ENCODE measurements at regions not wholly inside any gene's neighbourhood (a gene's known extent, or its start where the extent isn't known, plus 50 kb on each side); places are given as distances from the start of the nearest gene placed in this dataset.
"Not testable (repeated sequence)": the region's sequence is repeated elsewhere in the genome, so short reads cannot be mapped to it uniquely, and the experiment has no call there.

DNA sequence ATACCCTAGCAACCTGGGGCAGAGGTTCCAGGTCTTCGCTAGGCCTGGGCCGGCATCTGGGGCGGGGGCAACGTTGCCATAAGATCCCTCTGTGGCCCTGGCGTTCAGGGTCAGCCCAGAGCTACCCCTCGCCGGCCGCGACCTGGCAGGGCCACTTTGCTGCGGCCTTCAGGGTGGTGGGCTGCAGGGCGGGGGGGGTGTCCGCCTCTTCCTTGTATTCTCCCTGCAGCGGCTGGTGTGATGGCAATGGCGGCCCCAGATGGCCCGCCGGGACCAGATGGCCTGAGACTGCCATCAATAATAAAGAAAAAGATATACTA, 539.2 kb upstream of the POT1 start:
- no peak for DNase-seq (ENCODE audit: low spot score)

DNA sequence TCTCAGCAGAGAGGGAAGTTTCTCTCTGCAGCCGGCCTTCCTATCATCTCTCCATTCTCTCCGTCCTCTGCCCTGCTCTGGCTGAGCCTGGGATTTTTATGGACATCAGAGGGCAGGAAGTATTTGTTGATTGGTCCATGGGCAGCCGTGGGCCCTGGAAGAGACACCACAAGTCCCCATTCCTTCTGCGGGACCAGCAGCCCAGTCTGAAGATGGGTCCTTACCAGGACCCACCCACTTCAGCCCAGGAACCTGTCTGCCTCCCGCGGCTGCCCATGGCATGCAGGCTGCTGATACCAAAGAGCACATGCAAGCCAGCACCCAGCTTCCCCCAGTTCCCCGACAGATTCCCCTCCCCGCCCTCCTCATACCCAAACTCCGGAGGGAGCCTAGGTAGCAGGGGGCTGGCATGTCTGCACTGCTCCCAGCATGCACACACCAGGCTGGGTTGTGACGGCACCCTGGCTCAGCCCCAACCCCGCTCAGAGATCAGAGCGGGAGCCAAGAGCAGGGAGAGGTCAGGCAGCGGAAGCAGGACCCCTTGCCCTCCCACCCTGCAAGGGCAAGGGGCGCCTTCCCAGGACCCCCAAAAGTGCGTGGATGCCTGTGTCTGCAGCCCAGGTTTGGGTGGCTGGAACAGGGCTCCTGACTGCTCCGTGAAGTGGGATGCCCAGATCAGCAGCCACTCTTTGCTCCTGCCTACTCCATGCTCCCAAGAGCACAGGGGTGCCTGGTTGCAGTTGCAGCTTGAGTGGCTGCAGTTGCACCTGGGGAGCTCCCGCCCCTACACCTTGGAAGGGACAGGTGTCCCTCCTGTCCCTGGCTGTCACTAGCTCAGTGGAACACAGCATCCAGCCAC, 538.6 kb upstream of the POT1 start:
- no peak for DNase-seq (ENCODE audit: low spot score)

DNA sequence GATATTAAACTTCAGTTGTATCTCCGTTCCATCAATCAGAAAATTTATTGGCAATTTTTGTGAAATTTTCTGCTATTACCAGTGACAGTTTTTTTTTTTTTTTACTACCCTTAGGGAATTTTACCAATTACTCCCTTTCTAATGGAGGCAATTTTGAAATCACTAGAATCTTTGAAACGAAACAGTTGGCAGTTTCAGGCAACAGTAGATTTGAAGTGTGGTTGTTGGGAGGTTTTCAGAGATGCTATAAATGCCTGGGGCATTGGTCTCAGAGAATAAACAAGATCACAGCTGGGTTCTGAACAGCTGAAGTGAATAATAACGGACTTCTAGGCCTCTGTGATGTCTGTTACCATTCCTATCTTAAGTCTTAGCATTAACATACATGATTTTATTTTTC, 535.9 kb upstream of the POT1 start:
- DNase-seq (ENCODE audit: low spot score) = no peak

DNA sequence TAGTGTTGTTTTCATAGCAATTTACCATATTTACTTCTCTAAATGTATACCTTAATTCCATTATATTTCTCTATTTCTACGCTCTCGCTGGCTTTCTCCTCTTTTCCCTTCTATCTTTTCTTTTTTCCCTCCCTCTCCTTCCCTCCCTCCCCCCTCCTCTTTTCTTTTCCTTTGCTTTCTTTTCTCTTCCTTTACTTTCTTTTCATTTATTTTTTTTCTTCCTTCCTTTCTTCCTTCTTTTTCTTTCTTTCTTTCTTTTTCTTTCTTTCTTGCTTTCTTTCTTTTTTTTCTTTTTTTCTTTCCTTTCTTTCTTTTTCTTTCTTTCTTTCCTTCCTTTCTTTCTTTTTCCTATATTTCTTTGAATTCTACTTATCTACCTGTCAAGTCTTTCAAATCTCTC, 533.0 kb upstream of the POT1 start:
- no peak for DNase-seq (ENCODE audit: low spot score)

DNA sequence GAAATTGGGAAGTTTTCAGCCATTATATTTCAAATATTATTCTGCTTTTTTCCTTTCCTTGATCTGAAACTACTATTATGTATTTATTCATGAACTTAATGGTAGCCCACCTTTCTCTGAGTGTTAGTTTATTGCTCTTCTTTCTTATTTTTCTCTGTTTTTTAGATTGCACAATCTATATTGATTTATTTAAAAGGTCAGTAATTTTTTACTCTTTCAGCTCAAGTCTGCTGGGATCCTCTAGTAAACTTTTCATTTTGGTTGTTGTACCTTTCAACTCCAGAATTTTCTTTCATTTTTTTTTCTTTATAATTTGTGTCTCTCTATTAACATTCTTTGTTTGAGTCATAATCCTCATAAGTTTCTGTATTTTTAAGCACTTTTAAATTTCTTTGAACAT, 529.4 kb upstream of the POT1 start:
- no peak for DNase-seq (ENCODE audit: low spot score)

DNA sequence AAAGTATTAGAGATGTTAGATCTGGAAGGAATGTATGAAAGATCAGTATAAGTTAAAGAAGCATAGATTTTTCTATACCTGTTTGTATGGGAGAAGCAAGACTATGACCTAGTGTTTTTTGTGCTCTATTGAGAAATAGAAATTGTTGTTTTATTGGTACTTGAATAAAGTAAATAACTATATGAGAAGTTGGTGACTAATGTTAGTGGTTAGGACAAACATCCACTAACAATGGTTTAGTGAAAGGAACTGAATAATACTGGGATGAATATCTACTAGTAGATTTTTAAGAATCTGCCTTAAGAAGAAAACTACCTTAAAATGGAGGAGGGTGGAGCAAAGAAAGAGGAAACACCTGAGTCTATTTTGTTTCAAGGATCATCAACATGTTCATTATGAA, 521.1 kb upstream of the POT1 start:
- DNase-seq (ENCODE audit: low spot score) = peak; percentile 9

DNA sequence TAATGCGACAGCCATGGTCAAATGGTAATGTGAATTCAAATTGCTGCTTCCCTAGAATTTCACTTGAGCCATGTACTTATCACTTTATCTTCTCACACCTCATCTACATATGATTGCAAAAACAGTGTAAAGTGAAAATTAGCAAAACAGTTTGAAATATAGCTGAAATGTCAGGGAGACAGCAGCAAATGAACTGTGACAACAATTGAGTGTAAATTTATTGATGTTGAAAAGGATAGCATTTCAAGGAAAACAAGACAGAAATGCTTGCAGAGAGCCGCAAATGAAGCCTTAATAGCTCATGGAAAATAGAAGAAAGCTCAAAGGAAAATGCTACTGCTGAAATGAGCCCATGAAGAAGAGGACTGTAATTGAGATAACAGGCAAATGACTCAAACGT, 516.2 kb upstream of the POT1 start:
- no peak for DNase-seq (ENCODE audit: low spot score)

DNA sequence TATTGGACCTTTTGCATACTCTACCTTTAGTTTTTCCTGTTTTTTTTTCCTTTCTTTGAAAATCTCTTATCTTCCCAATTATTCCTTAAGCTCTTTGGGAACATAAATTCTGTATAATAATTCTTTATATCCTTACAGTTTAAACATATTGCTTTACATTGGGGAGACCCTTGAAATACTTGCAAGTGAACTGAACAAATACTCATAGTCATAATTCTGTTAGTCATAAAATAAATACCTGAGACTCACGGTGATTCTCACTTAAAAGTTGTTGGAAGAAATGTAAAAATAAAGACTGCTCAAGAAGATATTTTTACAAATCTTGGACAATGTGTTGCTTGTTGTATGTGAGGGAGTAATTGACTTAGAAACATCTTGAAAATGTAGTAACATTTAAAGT, 515.2 kb upstream of the POT1 start:
- DNase-seq (ENCODE audit: low spot score) = no peak

DNA sequence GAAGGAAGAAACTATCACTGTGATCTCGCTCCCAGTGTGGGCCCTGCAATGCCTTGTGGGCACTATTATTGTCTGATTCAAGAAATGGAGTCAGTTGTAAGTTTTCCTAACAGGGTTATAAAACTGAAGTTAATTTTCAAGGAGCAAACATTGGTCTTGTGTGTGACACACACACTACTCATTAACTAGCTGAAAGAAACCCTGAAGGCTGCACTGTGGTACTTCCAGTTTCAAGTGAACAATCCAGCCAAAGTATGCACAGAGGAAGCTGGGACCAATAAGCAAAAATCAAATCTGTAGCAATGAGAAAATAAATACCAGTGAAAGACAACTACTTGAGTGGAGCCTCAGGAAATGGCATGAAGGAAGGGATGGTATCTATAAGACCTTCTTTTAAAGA, 506.6 kb upstream of the POT1 start:
- no peak for DNase-seq (ENCODE audit: low spot score)

DNA sequence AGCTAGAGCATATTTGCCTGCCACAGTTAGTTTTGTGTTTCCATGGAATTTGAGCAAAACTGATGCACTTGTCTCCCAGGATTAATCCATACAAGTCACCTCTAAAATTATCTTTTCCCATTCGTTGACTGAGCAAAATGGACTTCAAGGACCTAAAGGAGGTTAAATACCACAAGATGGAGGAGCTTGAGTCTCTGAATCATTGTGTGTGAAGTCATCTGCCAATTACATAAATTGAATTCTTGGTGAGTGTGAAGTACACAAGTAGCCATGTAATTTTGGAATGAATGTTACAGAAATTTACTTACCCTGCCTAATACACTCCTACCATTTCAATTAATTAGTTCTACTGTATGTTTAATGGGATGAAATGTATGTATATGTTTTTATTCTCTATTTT, 501.7 kb upstream of the POT1 start:
- DNase-seq (ENCODE audit: low spot score) = no peak

DNA sequence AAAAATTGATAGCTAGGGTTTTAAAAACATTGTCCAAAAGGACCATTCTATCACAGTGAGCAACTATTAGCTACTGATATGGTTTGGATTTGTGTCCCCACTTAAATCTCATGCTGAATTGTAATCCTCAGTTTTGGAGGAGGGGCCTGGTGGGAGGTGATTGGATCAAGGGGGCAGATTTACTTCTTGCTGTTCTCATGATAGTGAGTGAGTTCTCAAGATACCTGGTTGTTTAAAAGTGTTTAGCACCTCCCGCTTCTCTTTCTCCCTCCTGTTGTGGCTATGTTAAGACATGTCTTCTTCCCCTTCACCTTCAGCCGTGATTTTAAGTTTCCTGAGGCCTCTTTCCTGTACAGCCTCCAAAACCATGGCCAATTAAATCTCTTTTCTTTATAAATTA, 500.4 kb upstream of the POT1 start:
- DNase-seq (ENCODE audit: low spot score) = no peak

DNA sequence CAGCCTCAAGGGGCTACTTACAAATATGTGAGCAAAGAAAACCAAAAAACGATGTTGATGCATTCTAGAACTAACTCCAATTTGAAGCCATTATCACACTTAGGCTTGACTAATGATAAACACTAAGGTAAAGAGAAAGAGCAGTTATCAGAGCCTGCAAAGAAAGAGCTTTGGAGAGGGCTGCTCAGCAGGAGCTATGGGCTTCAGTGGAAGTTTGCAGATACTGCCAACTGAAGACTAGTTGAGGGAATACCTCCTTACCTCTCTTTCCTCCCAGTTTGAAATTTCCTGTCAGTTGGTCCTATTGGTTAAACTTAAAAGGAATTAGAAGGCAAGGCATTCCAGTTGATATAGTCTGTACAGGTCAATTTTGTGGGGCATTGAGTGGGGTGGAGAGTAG, 498.1 kb upstream of the POT1 start:
- no peak for DNase-seq (ENCODE audit: low spot score)

DNA sequence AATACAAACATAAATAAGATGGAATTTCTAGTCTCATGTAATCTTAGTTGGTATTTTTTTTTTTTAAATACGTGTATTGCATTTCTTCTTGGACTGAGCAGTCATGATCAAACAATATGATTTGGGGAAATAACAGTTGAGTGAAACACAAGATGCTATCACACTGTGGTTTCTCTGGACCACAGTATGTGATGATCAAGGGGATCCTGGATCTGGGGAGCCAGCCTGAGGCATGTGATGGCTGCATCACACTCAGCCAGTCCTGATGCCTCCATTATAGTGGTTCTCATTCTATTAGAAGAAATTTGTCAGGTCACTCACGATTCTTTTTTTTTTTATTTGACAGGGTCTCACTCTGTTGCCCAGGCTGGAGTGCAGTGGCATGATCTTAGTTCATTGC, 495.9 kb upstream of the POT1 start:
- DNase-seq (ENCODE audit: low spot score) = no peak

DNA sequence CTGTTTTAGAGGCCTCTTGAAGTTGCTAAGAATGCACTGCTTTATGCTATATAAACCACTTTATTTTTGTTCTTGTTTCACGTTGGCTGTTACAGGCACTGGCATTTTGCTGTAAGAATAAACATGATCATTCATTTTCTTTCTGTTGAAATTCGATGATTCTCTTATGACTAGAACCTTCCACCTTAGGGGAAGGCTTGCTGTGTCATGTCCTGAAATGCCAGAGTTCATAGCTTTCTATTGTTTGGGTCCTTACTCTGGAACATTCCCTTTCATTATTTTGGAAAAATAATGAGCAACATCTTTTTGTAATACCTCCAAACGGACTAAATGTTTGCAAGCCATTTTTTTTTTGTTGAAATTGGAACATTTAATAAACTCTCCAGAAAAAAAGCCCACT, 495.1 kb upstream of the POT1 start:
- no peak for DNase-seq (ENCODE audit: low spot score)

DNA sequence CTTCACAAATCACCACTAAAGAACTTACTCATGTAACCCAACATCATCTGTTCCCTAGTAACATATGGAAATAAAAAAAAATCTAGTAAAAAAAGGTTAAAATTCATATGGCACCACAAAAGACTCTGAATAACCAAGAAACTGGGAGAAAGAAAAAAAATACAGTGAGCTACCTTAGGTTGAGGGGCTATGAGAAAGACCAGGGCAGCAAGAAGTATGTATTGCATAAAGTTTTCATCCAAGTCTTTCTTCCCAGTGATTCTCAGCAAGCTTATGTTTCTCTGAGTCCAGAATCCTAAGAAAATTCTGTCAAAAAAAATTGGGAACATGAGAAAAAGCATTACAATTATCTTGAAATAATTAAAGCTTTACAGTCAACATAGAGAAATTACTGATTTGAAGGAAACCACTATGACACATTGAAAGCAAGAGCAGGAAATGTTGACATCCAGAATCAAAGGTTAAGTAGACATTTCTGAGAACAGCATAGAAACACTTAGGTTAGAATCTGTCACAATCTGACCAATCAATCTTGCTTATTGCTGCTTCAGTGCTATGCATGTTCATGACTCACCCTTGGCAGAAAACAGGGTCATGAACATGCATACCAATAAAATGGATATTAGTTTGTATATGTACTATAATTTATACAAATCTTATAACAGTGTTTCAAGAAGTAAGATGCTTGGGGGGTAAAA, 494.0 kb upstream of the POT1 start:
- DNase-seq (ENCODE audit: low spot score) = peak; percentile 19

DNA sequence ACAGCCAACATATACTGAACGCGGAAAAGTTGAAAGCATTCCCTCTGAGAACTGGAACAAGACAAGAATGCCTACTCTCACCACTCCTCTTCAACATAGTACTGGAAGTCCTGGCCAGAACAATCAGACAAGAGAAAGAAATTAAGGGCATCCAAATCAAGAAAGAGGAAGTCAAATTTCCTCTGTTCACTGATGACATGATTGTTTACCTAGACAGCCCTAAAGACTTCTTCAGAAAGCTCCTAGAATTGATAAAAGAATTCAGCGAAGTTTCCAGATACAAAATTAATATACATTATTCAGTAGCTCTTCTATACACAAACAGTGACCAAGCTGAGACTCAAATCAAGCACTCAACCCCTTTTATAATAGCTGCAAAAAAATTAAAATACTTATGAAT, 491.8 kb upstream of the POT1 start:
- not testable (repeated sequence) for DNase-seq (ENCODE audit: low spot score)

DNA sequence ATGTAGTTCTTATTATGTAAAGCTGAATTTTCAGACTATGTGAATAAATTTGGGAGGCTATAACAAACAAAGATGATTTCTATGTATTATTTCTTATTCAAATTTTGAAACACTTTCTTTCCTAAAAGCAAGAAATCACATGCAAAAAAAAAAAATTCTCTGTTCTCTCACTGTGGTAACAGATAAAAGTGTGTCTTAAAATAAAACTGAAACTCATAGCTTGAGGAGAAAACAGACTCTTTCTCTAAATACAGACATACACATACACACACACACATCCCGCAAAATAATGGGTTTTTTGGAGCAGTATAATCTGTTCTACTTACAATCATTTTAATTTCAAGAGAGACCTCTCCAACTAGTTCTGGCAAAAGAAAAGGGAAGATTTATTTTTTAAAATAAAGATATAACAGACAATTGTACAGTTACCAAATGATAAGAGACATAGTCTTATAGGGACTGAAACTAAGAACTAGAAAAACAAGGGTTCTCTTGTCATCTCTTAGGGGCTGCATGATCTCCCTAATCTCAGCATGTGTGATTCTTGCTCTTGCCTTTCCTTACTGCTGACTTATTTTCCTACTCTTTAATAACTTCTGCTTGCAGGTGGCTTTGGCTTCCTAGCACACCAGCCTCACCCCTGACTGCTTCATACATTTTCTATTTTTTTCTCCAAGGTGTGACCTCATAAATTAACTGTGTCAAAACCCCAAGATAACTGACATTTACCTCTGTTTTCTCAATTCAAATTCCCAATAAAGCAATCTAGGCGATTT, 483.5 kb upstream of the POT1 start:
- no peak for DNase-seq (ENCODE audit: low spot score)

DNA sequence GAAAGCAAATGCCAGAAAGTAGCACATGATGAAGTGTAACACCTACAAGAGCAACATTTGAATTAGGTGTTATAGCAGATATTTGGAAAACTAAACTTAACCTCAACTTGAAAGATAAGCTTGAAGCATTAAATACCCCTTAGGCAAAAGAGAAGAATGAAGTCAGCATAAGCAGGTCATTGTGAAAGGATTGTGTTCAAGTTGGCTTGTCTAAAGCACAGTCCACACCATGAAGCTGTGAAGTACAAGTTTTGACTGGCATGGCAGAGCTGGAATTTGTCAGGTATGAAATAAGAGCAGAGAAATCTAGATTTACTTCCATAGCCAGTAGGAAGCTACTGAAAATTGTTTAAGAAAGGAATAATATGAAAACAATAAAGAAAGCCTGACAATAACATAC, 480.3 kb upstream of the POT1 start:
- no peak for DNase-seq (ENCODE audit: low spot score)

DNA sequence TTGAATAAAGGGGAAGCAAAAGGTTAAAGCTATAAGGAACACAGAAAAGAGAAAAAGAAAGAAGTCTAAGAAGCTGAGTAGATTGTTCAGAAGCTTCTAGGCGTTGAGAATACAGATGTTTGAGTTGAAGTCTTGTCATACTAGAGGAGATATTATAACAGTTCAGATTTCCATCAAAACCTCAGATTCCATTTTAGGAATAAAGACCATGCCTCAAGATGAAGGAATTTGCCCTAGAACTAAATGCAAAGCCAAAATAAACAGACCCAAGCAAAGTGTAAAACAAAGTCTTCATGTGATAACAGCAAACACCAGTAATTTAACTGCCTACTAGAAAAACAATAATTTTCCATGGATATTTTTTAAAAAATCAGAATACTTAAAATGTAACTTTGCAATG, 476.5 kb upstream of the POT1 start:
- no peak for DNase-seq (ENCODE audit: low spot score)

DNA sequence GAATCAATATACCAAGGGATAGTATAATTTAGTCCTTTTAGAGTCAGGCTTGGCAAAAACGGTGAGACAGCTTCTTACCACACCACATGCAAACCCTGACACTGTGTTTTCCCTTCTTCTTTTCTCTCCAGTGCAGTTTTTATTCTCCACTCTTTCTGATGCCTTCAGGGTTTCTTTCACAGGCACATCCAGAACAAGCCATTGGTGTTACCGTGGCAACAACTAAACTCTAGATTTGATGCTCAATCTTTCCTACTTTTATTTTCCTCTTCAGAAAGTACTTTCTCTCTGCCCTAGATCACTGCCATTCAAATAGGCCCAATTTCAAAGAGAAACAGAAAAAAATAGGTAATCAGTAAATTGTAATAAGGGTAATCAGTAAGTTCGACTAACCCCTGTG, 469.8 kb upstream of the POT1 start:
- DNase-seq (ENCODE audit: low spot score) = no peak

DNA sequence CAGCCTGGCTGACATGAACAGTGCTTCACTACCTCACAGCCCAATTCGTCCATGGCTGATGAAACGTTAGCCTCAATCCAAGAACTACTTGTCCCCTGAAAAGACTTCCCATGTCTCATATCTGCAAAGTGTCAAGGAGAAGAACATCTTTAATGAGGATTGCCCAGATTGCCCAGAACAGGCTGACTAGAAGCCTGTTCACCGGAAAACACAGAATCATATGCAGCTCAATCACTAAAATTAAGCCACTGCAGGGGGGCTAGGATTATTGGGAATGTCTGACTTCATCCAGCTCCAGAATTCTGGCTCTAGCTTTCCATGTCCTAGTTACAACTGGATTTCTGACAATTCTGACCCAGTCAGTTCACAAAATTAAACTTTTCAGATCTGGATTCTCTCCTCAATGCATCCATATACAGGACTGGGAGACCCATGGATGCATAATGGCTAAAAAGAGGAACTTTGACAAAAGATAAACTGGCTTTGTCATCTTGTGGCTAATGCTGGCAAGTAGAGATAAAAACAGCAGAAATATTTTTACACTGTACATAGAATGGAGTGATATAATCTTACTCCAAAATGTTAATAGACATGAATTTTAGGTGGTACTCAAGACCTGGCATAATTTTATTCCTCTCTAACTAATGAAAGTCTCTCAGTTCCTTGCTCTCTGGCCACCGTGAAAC, 467.0 kb upstream of the POT1 start:
- DNase-seq (ENCODE audit: low spot score) = no peak

DNA sequence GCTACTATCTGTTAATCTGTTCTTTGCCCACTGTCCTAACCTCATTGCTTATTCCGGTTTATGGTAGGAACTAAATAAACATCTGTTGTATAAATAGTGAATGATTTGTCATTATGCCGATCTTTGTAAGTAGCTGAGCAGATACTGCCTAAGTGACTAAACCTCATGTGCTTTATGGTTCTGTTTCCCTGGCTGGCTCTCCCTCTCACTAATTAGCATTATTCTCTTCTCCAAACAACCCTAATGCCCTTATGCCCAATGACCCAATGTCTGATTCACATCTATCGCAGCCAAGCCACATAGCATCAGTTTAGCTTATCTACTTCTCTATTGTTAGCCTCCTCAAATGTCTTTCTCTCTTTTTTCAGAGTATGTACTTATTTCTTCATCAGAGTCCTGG, 462.3 kb upstream of the POT1 start:
- peak; percentile 79 for DNase-seq (ENCODE audit: low spot score)
